Activated B cell treated with CpG ODN at 0.5 μM for 24 hours (primary cell): ENCODE measurements at regions not wholly inside any gene's neighbourhood (a gene's known extent, or its start where the extent isn't known, plus 50 kb on each side); places are given as distances from the start of the nearest gene placed in this dataset.
"Not testable (repeated sequence)": the region's sequence is repeated elsewhere in the genome, so short reads cannot be mapped to it uniquely, and the experiment has no call there.

Experiments used
- ATAC-seq: fragments of 200-7000 bp; cut with Tn5 transposase; one replicate; pipeline ENCODE4 v1.10.0; 2021; ENCODE audit warnings: low read depth, mild to moderate bottlenecking, moderate library complexity
- CTCF ChIA-PET: fragments of 350-600 bp; sonication (Branson Sonifier 250); formaldehyde crosslinking; loops from one replicate; lab custom pipeline; 2021; ENCODE audit warnings: antibody characterized with exemption; lab: Charles Lee
- POLR2A ChIA-PET: fragments of 350-600 bp; sonication (Branson Sonifier 250); formaldehyde crosslinking; loops from one replicate; lab custom pipeline; 2021; ENCODE audit warnings: antibody characterized with exemption; lab: Charles Lee
- DNase-seq: peaks from one replicate; pipeline ENCODE4 v3.0.0; 2022
- H3K27ac Mint-ChIP-seq: one replicate; pipeline ENCODE4 v1.8.0; 2020; ENCODE audit warnings: mixed read lengths
- H3K27me3 Mint-ChIP-seq: one replicate; pipeline ENCODE4 v1.8.0; 2021; ENCODE audit warnings: mixed read lengths
- H3K36me3 Mint-ChIP-seq: one replicate; pipeline ENCODE4 v1.8.0; 2021; ENCODE audit warnings: low read depth, mixed read lengths
- H3K4me1 Mint-ChIP-seq: one replicate; pipeline ENCODE4 v1.8.0; 2021; ENCODE audit warnings: mixed read lengths
- H3K4me3 Mint-ChIP-seq: one replicate; pipeline ENCODE4 v1.8.0; 2020; ENCODE audit warnings: mild to moderate bottlenecking, mixed read lengths
- H3K9me3 Mint-ChIP-seq: one replicate; pipeline ENCODE4 v1.8.0; 2020; ENCODE audit warnings: mixed read lengths
- CTCF ChIP-seq: fragments of 200-600 bp; IDR thresholded peaks from one replicate; pipeline ENCODE4 v1.8.0; 2022; ENCODE audit warnings: antibody characterized with exemption, mild to moderate bottlenecking
- intact Hi-C: fragments of 100-400 bp; cut with micrococcal nuclease; formaldehyde crosslinking; loops from one replicate; pipeline ENCODE4 v1.15.1; 2024

DNA sequence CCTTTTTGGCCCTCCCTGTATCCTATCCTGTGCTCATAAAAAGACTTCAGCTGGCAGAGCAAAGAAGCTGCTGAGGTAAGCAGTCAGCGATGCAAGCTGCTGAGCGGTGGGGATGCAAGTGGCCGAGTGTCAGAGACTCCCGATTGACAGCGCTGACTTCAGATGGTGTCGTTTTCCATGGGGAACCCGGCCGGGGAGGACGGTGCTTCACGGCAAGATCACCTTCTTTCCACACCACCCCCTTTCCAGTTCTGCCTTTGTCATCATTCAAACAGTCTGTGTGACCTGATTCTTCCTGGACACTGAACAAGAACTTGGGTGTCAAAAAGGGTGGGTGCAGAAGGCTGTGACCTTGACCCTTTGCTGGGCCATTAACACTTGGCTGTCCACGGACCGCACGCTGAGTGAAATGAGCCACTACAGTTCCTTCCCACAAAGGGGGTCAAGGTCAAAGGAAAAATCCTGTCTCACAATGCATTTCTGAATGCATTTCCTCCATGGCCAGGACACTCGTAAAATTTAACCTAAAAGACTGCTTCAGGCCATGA lies 52.9 kb upstream of the UNC93A start:
- CTCF ChIA-PET: no interaction called here
- POLR2A ChIA-PET: no interaction called here
- no peak for ATAC-seq
- Mint-ChIP-seq H3K27ac (no peak overlapping the region), H3K27me3 (peaks cover 18% of the 10 kb centered on the region), H3K36me3 (no peaks in the 10 kb centered on the region), H3K9me3 (no peaks in the 10 kb centered on the region), H3K4me1 (no peaks in the 10 kb centered on the region), H3K4me3 (no peak overlapping the region)
- intact Hi-C loops: no loop called here
- DNase-seq: no peak
- no peak for TF ChIP-seq CTCF

DNA sequence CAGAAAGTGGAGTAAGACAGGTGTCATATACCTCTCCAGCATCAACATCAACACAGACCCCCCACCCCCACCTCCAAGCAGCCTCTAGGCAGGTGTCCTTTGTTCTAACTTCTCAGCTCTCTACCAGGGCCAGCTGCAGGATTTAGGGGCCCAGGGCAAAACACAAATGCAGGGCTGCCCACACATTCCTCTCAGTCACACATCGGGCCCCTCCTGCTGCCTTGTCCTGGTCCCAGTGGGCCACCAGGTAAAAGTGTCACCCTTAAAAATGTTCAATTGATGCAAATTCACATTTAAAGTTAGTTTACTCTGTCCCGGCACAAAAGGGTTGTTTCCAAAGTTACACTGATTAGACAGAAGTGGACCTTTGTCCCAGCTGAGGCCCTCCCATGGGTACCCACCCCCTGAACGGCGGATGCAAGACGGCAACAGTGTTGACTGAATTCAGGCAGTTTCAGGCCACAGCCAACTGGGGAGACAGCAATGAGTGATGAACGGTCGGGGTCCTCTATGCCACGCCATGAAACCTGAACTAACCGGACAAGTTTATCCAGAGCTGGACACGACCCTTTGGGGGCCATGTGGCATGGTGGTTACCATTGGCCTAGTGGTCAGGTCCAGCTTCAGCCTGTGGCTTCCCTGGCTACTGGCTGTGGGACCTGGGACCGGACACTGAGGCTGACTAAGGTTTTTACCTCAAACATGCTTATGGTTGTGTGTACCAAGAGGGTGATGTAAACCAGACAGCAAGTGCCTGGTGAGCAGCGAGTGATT lies 52.2 kb upstream of the UNC93A start:
- intact Hi-C loops: no loop called here
- TF ChIP-seq CTCF: no peak
- H3K4me3 Mint-ChIP-seq: no peak overlapping the region
- no peak overlapping the region for H3K27ac Mint-ChIP-seq
- H3K4me1 Mint-ChIP-seq: no peaks in the 10 kb centered on the region
- H3K36me3 Mint-ChIP-seq: no peaks in the 10 kb centered on the region
- peaks cover 15% of the 10 kb centered on the region for H3K27me3 Mint-ChIP-seq
- ChIA-PET CTCF (no interaction called here), POLR2A (no interaction called here)
- ATAC-seq: no peak
- no peaks in the 10 kb centered on the region for H3K9me3 Mint-ChIP-seq
- DNase-seq: no peak

GRCh38 chr6:167239470-167239869 lies 51.6 kb upstream of the UNC93A start:
- H3K27ac Mint-ChIP-seq, DNase-seq, intact Hi-C loops, H3K4me3 Mint-ChIP-seq, H3K9me3 Mint-ChIP-seq, H3K4me1 Mint-ChIP-seq, CTCF ChIA-PET, H3K36me3 Mint-ChIP-seq, POLR2A ChIA-PET, ATAC-seq: not testable (repeated sequence)
- peaks cover 15% of the 10 kb centered on the region for H3K27me3 Mint-ChIP-seq

GRCh38 chr6:167240034-167240541 lies 51.0 kb upstream of the UNC93A start:
- no peak for DNase-seq
- CTCF ChIA-PET: no interaction called here
- Mint-ChIP-seq H3K36me3 (no peaks in the 10 kb centered on the region), H3K9me3 (no peaks in the 10 kb centered on the region), H3K27ac (no peak overlapping the region), H3K4me1 (peaks cover 5% of the 10 kb centered on the region), H3K4me3 (no peak overlapping the region), H3K27me3 (peaks cover 11% of the 10 kb centered on the region)
- ATAC-seq: no peak
- TF ChIP-seq CTCF: no peak
- intact Hi-C loops: no loop called here
- POLR2A ChIA-PET: no interaction called here
